ENCODE measurements at regions not wholly inside any gene's neighbourhood (a gene's known extent, or its start where the extent isn't known, plus 50 kb on each side); places are given as distances from the start of the nearest gene placed in this dataset.
A peak's percentile ranks its signal among the peaks of the same experiment; 100 is the strongest.
"Not testable (repeated sequence)": the region's sequence is repeated elsewhere in the genome, so short reads cannot be mapped to it uniquely, and the experiment has no call there.

DNA sequence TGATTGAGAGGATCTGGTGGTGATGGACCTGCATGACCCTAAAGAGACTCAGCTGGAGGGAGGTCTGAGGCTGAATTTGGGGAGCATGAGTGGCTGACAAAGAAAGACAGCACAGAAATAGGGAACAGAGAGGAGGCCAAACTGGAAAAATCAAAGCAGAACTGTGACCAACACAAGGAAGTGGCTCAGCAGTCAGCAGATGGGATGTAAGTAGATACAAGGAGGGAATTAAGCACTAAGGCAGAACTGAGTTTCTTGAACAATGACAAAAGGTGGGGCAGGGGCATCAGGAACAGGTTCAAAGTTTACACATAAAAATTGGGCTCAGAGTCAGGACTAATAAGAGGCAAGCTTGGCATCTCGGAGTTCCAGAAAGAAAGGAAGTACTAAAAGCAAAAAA lies 144.3 kb upstream of the KLF3 start:
- DNase-seq (ENCODE audit: low read depth), result no peak

DNA sequence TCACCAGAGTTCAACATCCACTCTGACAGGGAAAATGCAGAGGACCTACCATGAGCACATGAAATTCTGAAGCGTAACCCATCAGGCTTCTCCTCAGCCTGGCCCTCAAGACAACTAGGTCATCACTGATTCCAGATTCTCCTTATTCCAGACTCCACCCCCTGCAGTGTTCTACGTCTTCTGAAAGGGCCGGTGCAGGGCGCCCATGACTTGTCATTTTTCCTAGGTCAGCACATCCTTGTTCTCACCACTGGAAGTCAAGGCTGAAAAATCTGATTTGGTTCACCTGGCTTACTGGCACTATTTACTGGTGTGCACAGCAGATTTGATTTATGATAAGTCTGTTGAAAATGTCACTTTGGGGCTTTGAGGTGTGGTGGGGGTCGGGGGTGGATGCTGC lies 140.9 kb upstream of the KLF3 start:
- DNase-seq (ENCODE audit: low read depth), result no peak

DNA sequence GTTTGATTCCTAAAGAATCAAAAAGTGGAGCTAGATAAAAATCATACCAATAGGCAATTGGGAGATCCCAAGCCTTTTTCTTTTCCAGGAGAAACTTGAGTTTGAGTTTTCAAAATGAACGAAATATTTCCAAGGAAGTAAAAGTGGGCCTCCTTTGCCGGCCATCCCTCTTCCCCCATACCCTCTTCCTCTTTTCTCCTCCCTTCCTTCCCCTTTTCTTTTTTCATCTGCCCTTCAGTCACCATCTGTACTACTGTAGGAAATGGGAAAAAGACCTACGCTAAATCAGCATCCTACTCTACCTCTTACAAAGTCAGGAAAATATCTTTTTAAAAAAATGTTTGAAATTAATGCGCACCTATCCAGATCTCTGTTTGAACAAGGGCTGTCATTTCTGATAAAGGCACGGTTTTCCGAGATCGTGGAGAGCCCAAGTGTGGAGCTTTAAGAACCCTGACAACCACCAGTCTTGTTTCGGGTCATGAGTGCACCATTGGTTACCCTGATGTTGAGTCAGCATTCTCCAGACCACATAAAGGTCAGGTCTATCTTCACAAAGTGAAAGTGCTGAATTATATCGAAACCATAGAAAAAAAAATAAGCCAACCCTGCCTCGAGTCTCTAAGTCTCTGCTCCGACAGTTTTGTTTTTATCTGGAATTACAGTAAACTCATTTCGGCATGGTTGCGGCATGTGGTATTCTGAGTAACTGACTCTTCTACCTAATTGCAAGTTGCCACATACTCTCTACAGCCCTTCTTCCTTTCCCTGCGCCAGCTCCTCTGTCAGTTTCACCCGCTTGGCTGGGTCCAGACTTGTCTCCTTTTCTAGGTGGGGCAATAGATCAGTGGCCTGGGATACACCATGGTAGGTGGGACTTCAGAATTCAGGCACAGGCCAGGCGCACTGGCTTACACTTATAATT lies 140.2 kb upstream of the KLF3 start:
- peak; percentile 8 for DNase-seq (ENCODE audit: low read depth)

DNA sequence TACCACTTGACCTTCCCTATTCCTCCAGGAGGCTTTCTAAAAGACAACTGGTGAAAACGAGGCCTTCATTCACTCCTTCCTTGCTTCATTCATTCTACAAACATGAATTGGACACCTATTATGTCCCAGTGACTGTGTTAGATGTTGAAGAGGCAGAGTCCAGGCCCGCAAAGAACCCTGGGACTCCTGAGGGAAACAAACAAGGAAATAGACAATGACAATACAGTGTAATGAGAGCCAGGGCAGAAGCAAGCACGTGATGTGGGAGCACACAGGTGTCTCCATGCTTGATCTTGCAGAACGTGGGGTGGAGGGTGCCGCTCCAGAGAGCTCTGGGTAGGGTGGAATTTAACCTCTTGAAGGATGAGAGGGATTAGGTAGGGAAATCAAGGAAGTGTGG lies 137.6 kb upstream of the KLF3 start:
- DNase-seq (ENCODE audit: low read depth), result no peak

DNA sequence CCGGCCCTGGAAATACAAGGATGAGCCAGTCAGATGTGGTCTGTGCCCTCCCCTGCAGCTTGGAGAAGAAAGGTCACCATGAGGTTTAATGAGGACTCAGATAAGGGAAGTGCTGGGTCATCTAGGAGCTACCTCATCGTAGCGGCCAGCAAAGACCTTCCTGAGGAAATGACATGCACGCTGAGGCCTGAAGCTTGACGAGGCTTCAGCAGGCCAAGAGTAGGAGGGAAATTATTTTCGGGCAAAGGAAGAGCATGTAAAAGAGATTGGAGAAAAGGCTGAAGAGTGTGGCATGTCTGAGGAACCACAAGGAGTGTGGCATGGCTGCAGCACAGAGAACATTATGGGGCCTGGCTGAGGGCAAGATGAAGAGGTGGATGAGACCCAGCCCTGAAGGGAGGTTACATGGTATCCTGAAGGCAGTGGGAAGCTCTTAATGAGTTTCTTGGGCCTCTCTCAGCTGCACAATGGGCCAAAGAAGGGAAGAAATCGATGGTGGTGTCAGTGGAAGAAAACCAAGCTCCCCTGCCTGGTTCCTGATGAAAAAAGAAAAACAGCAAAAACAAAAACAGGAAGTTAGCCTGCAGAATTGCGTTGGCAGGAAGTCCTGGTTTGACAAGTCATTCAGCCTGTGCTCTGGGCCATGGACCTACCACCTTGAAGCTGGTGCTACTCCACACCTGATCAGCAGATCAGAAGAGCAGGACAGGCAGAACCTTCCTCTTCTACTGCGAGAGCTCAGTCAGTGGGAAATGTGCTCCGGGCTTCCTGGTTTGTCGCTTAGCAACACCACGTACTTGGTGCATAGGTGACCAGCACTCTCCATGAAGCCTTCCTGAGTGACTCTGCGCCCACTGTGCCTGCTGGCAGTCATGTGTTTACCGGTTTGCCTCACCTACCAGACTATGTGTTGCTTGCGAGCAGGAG lies 134.5 kb upstream of the KLF3 start:
- DNase-seq (ENCODE audit: low read depth), result peak; percentile 11

DNA sequence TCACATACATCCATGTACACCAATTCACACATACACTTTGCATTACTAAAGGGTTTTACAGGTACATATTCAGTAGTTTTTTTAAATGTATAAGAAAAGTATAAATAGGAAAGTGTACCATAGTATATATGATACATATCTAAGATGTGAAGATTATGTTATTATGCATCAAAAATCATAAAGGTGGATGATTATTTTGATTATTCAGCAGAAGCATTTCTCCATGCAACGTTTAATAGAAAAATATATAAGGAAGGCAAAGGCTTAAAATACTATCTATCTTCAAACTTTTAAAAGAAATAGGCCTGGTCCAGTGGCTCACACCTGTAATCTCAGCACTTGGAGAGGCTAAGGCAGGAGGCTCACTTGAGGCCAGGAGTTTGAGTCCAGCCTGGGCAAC lies 133.5 kb upstream of the KLF3 start:
- no peak for DNase-seq (ENCODE audit: low read depth)

DNA sequence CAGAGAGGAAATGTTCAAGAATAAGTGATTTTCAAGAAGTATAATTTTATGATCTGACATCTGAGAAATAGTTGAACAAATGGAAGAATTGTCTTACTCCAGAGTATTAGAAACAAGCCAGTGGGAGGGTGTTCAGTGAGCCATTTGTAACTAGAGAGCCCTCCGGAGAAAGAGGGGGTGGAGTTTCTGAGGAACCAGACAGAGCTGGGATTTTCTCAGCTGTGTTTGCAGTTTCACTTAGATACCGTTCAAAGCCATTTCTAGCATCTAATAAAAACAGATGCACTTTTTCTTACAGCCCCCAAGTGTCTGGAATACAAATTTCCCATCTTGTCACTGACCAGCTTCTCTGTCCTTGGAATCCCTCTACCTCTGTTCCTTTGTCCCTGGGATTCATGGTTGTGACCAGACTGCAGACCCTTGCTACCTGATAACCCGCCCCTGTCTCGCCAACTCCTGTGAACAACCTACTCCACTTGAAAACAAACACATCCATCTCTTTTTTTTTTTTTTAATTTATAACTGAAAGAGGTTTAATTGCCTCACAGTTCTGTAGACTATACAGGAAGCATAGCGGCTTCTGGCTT lies 132.8 kb upstream of the KLF3 start:
- no peak for DNase-seq (ENCODE audit: low read depth)

DNA sequence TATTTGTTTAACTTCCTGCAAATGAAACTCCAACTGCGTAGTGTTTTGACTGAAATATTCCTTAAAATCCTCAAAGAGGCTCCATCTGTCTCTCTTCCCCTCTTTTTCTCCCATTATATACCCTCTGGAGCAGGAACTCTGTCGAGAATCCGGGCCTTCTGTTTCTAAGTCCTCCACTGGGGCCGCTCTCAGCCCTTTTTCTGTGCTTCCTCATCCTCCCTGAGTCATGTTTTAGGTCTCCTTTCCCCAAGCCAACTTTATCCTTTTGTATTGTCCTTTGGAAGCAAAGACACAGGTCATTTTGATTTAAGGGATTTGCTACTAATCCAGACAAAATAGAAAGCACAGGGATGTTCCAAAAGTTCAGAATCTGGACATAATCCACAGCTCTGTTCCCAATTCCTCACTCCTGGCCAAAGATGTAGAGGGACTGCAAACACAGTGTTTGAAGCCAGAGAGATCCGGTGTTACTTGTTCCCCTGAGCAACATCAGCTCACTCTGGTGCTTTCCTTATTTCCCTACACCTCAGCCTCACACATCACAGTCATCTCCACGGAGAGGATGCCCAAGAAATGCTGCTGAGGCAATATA lies 131.0 kb upstream of the KLF3 start:
- no peak for DNase-seq (ENCODE audit: low read depth)

DNA sequence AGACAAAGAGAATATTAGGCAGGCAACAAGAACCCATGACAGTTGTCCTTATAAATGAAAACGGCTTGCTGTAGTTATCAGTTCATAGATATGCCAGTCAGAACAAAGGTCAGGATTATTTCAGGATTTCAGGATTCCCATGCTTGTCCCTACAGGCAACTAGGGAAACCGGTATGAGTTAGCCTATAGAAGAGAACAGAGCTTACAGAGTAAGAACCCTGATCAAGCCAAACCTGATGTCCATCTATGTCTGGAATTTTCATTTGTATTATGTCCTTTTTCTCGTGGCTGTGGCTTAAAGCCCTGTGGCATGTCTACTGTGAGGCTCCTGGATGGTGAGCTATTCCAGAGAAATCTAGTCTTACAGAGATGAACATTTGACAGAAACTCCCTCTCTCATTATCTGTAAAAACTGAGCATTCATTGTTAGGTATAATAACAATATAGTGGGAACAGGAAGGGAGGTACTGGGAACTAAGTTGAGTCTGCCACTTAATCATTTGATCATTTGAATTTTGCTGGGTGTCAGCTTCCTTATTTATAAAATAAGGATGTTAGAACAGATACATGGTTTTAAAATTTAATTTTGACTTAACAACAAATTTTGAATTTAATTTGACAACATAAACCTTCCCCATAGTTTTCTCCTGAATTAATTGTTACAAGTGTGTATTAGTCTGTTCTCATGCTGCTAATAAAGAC lies 129.5 kb upstream of the KLF3 start:
- DNase-seq (ENCODE audit: low read depth), result no peak

DNA sequence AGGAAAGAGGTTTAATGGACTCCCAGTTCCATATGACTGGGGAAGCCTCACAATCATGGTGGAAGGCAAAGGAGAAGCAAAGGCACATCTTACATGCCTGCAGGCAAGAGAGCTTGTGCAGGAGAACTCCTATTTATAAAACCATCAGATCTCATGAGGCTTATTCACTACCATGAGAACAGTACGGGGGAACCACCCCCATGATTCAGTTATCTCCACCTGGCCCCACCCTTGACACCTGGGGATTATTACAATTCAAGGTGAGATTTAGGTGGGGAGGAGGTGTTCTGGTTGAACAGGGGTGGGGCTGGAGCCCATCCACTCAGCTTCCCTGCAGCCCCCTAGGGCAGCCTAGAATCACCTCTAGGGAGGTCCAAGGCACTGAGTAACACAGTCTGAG lies 128.9 kb upstream of the KLF3 start:
- DNase-seq (ENCODE audit: low read depth), result not testable (repeated sequence)

DNA sequence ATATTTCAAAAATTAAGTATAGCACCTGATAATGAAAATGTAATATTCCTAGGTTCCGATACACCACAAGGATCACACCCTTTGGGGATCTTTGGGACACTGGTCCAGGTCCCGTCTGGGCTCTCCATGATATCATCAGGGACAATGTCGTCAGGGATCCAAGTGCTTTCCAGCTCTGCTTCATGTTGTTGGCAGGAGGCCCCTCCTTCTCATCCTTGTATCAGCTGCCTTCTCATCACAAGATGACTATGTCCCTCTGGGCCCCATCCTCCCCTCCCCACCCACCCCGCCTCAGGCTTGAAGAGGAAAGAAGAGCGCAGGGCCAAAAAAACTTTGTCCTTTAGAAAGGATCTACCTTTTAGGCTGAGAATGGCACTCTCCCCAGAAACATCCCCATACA lies 128.3 kb upstream of the KLF3 start:
- no peak for DNase-seq (ENCODE audit: low read depth)

DNA sequence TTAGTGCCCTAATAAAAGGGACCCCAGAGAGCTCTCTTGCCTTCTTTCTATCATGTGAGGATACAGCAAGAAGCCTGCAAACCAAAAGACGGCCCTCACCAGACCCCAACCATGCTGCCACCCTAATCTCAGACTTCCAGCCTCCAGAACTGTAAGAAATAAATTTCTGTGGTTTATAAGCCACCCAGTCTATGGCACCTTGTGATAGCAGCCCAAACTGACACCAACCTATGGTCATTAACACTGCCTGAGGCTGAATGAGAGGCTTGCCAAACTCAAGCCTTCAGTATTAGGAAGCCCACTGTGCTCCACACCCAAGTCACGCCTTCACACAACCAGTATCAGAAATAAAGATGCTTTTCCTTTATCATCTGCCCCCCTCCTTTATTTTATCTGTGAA lies 127.3 kb upstream of the KLF3 start:
- DNase-seq (ENCODE audit: low read depth), result no peak

DNA sequence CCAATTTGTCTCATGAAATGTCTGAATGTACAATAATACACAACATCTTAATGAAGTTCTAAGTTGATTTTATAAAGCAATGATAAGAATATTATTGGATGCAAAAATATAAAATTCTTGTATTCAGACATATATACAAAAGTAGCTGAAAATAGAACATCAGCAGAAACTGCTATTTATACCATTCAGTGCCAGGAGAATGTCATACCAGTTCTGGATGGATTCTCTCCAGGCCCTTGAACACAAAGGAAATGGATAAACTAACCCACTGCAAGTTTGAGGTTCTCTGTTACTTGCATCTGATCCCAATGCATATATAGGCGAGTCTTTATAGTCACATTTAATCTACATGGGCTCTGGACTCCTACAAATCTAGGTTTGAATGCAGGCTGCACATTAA lies 126.3 kb upstream of the KLF3 start:
- DNase-seq (ENCODE audit: low read depth), result no peak

DNA sequence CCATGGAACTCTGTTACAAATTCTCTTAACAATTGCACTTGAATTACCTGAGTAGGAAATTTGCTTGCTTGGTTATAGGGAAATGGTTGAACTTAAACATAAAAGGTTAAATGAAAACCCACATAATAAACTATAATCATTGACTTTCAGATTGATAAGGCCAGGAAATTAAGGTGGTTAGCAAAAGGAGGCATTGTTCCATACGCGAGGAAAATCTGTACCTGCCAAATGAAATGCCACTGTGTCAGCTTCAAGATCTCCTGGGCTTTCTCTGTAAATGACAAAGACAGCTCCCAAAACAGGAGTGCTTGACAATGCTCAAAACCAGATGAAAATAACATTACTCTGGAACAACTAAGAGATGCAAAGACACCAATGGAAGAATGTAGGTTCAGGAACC lies 125.5 kb upstream of the KLF3 start:
- no peak for DNase-seq (ENCODE audit: low read depth)

DNA sequence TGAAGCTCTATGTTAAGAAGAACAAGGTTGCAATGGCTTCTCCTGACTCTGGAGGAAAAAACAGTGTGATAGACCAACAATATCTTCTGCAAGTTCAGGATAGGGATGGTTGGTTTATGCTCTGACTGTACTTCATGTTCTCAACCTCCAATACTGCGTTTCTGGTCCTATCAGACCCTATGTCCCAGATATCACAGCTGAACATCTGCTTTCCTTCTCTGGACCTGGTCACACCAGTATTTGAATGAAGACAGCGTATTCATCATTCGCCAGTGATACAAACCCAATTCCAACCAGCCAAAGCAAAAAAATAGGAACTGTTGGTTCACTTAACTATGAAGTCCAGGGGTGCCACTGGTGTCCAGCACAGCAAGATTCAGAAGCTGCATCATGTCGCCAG lies 124.5 kb upstream of the KLF3 start:
- DNase-seq (ENCODE audit: low read depth), result no peak

DNA sequence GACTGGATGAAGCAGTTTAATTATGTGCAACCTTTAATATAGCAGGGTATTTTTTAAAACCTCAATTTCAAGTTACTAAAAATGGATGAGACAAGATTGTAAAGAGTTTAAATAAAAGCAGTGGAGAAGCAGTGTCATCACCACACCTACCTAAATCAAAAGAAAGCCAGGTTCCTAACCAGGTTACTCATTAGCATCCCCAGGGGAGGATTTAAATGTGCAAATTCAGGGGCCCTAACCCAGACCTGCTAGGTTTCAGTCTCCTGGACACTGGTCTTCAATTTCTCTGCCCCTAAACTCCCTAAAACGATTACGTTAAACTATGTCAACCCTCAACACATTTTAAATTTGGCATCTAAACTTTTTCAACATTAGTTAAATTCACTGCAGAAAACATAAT lies 116.9 kb upstream of the KLF3 start:
- no peak for DNase-seq (ENCODE audit: low read depth)

DNA sequence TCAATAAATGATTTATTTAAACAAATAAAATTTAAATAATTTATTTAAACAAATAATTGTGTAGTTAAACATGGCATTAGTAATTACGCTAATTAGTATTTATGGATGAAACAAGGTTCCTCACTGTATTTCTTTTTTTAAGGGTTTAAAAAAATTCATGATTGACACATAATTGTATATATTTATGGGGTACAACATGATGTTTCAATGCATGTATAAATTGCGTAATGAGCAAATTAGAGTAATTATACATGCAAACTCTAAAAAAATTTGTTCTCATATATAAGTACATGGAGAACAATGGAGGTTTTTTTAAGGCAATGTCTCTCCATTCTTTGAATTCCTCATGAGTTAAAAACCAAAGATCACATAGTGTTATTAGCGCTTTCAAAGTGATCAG lies 115.7 kb upstream of the KLF3 start:
- no peak for DNase-seq (ENCODE audit: low read depth)

DNA sequence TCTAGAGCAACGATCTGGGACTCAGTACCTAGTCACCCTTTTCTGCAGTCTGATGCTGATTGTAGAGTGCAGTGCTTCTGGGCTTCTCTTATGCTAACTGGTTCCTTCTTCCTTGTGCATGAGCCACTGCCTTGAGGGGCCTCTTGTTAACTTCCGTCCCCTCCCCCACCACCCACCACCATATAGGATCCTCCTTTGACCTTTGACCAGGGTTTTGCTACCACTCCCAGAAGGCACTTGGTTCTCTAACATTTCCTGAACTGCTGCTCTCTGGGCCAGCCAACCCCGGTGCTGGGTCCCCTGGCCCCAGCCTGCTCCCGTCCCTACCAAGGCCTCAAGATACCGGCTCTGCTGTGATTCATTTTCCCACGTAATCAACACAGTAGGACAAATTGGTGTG lies 104.6 kb upstream of the KLF3 start:
- no peak for DNase-seq (ENCODE audit: low read depth)

DNA sequence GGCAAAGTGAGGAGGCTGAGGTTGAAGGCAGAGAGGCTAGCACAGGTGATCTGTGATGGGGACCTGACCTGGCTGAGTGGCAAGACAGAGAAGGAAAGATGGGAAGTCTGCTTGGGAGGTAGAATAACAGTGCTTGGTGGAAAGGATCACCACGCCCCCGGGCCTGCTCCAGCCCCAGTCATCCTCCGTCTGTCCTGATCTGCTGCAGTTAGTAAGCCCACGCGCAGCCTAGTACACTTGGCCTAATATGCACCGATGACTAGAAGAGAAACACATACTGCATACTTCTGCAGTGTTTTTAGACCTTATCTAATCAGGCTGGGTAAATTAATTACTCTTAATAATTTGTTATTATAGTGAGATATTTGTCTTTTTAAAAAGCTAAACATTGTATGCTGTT lies 103.7 kb upstream of the KLF3 start:
- DNase-seq (ENCODE audit: low read depth), result no peak

DNA sequence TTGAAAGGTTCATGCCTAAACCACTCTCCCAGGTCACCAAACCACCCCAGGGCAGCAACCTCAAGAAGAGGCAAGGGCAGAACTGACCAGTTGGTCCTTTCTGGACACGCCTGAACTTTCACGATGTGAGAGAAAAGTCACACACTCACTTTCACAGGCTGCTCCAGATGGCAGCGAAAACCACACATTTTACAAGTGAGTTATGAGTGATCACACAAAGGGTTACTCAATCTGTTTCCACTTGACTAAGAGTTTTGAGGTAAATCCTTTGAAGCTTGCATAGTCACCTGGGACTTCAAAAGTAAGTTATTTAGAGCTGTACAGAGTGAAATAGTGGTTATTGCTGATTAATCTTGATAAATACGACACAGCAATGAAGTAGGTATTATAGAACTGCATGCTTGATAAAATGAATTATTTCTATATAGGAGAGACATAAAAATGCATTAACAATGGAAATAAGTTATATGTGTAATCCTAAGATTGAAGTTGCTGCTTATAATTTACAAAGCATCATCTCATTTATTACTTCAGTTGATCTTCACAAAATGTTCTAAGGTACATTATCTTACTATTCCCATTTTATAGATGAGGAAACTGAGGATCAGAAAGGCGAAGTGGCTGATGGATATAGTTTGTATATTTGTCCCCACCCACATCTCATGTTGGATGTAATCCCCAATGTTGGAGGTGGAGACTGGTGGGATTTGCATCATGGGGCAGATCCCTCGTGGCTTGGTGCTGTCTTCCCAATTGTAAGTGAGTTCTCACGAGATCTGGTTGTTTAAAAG lies 103.0 kb upstream of the KLF3 start:
- DNase-seq (ENCODE audit: low read depth), result no peak

DNA sequence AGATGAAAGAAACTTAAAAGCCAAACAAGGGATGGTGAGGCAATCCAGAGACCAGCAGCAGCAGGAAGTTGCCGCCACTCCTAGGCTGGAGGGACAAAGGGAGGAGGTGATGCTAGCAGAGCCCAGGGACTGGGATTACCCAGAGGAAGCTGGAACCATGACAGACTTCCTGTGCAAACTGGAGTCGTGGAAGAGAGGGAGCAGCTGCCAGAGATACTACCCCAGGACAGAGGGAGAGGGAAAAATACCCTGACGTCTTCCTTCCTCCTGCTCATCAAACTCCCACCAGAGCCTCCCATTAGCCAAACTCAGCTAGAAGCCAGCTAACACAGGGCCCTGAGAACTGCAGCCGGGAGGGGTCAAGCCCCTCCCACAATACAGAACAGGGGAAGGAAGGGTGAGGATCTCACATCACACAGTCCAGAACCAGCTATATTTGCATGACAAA lies 101.2 kb upstream of the KLF3 start:
- no peak for DNase-seq (ENCODE audit: low read depth)

Data from stimulated activated CD4-positive, alpha-beta T cell treated with anti-CD3 and anti-CD28 coated beads, Interleukin-2, amount 100 ng/mL, for 4 hours (primary cell).